ENCODE measurements at regions not wholly inside any gene's neighbourhood (a gene's known extent, or its start where the extent isn't known, plus 50 kb on each side); places are given as distances from the start of the nearest gene placed in this dataset.

DNA sequence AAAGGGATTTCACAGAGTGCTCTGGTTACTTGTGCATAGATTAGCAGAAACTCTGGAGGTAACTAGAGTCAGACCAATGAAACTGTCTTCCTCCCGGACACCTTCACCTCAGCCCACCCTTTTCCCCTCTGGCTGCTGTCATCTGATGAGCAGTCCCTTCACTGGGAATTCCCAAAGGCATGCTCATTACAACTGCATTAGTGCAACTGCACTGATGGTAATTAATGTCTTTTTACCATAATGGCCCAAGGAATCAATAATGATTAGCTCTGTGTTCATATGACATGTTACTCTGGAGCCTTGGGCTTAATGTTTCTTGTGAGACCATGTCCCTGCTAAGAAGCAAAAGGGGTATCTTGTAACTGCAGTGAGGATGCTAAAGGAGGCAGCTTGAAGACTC lies 304.5 kb downstream of the GRIN2B start:
- TF ChIP-seq, protein P1, sequence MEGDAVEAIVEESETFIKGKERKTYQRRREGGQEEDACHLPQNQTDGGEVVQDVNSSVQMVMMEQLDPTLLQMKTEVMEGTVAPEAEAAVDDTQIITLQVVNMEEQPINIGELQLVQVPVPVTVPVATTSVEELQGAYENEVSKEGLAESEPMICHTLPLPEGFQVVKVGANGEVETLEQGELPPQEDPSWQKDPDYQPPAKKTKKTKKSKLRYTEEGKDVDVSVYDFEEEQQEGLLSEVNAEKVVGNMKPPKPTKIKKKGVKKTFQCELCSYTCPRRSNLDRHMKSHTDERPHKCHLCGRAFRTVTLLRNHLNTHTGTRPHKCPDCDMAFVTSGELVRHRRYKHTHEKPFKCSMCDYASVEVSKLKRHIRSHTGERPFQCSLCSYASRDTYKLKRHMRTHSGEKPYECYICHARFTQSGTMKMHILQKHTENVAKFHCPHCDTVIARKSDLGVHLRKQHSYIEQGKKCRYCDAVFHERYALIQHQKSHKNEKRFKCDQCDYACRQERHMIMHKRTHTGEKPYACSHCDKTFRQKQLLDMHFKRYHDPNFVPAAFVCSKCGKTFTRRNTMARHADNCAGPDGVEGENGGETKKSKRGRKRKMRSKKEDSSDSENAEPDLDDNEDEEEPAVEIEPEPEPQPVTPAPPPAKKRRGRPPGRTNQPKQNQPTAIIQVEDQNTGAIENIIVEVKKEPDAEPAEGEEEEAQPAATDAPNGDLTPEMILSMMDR (conservative IDR thresholded peaks at IDR 0.05; ENCODE audit: low read depth, low read length) = no peak
- no peak for TF ChIP-seq EZH2phosphoT487 (IDR thresholded peaks at IDR 0.05; ENCODE audit: borderline replicate concordance, low read length)
